ENCODE measurements at regions not wholly inside any gene's neighbourhood (a gene's known extent, or its start where the extent isn't known, plus 50 kb on each side); places are given as distances from the start of the nearest gene placed in this dataset.

GRCh38 chr2:125033871-125034270, 1008.8 kb downstream of the CNTNAP5 start:
- no peak for TF ChIP-seq CTCF (IDR thresholded peaks at IDR 0.05)
- no peak for TF ChIP-seq POLR2A (IDR thresholded peaks at IDR 0.05)
